GM21360 (cell line): ENCODE measurements at regions not wholly inside any gene's neighbourhood (a gene's known extent, or its start where the extent isn't known, plus 50 kb on each side); places are given as distances from the start of the nearest gene placed in this dataset.
"Not testable (repeated sequence)": the region's sequence is repeated elsewhere in the genome, so short reads cannot be mapped to it uniquely, and the experiment has no call there.

Source experiments
- ATAC-seq: cut with Tn5 transposase; IDR thresholded peaks from one replicate; pipeline ENCODE4 v1.9.1; 2021; ENCODE audit warnings: mild to moderate bottlenecking, moderate library complexity; ENCODE audit not compliant: unreplicated experiment

GRCh38 chr2:122261911-122262310 lies 506.5 kb downstream of the TSN start:
- no peak for ATAC-seq

- no peak for ATAC-seq
Measured at GRCh38 chr2:122263746-122264145, 508.3 kb downstream of the TSN start.

GRCh38 chr2:122266636-122267035 lies 511.2 kb downstream of the TSN start:
- no peak for ATAC-seq

- no peak for ATAC-seq
Measured at GRCh38 chr2:122267947-122268346, 512.5 kb downstream of the TSN start.

- no peak for ATAC-seq
Measured at GRCh38 chr2:122273785-122274419, 518.5 kb downstream of the TSN start.

- ATAC-seq: no peak
Measured at GRCh38 chr2:122277956-122278355, 522.5 kb downstream of the TSN start.

- ATAC-seq: no peak
Measured at GRCh38 chr2:122300758-122301157, 545.3 kb downstream of the TSN start.

- no peak for ATAC-seq
Measured at GRCh38 chr2:122307763-122308162, 552.3 kb downstream of the TSN start.

- no peak for ATAC-seq
Measured at GRCh38 chr2:122315306-122315705, 559.9 kb downstream of the TSN start.

GRCh38 chr2:122319539-122320132 lies 564.2 kb downstream of the TSN start:
- ATAC-seq: no peak

GRCh38 chr2:122322815-122323214 lies 567.4 kb downstream of the TSN start:
- no peak for ATAC-seq

- ATAC-seq: no peak
Measured at GRCh38 chr2:122323927-122324326, 568.5 kb downstream of the TSN start.

GRCh38 chr2:122326471-122326870 lies 571.0 kb downstream of the TSN start:
- no peak for ATAC-seq

- no peak for ATAC-seq
Measured at GRCh38 chr2:122328816-122329215, 573.4 kb downstream of the TSN start.

- no peak for ATAC-seq
Measured at GRCh38 chr2:122329278-122329677, 573.8 kb downstream of the TSN start.

GRCh38 chr2:122333932-122334331 lies 578.5 kb downstream of the TSN start:
- no peak for ATAC-seq

GRCh38 chr2:122338000-122338399 lies 582.5 kb downstream of the TSN start:
- no peak for ATAC-seq

GRCh38 chr2:122340246-122340645 lies 584.8 kb downstream of the TSN start:
- ATAC-seq: peak; percentile 98

GRCh38 chr2:122341007-122341406 lies 585.6 kb downstream of the TSN start:
- no peak for ATAC-seq

GRCh38 chr2:122352151-122352550 lies 596.7 kb downstream of the TSN start:
- not testable (repeated sequence) for ATAC-seq

GRCh38 chr2:122357998-122358397 lies 602.5 kb downstream of the TSN start:
- ATAC-seq: no peak

- no peak for ATAC-seq
Measured at GRCh38 chr2:122358729-122359128, 603.3 kb downstream of the TSN start.

GRCh38 chr2:122363885-122364284 lies 608.4 kb downstream of the TSN start:
- no peak for ATAC-seq
